SHP77 treated with DMSO at 0.1 percent for 48 hours (cell line): ENCODE measurements at regions not wholly inside any gene's neighbourhood (a gene's known extent, or its start where the extent isn't known, plus 50 kb on each side); places are given as distances from the start of the nearest gene placed in this dataset.

Source experiments
- DNase-seq: peaks from one replicate; lab custom pipeline; 2025; lab: John Stamatoyannopoulos, UW

- no peak for DNase-seq
Measured at GRCh38 chr10:28060031-28060607, 61.2 kb upstream of the ODAD2 start.

DNA sequence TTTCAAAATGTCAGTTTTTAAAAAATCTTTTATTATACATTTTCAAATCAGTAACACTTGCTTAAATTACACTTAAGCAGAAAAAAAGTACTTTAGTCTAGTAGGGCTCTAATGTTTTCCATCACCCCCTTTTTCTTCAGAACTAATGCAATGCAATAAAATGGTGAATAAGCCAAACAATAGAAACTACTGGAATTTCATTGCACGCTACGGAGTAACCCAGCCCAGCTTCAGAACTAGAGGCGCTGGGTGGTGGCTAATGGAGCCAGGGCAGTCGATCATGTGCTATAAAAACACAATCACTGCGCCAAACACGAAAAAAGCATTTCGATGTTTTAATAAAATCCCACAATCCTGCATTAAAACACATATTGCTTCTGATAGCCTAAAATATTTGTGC lies 59.9 kb upstream of the ODAD2 start:
- no peak for DNase-seq

DNA sequence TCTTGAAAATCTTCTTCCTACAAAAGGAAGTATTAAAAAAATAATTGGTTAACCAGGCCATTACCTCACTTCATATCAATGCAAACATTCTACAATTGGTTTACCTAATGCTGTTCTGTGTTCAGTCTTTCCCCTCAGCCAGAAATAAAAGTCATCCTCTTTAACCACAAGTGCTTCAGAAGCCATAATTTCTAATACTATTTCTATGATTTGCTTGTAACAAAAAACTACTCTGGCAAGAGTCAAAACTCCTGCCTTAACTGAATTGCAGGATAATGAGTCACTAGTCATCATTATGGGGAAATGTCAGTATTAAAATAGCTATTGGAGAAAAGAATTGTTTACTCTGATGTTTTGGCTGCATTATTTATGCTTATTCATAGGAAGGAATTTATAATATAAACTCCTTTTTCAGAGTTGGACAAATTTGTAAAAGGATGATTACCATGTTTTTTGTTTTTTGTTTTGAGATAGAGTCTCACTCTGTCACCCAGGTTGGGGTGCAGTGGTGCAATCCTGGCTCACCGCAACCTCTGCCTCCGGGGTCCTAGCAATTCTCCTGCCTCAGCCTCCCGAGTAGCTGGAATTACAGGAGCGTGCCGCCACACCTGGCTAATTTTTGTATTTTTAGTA lies 55.5 kb upstream of the ODAD2 start:
- no peak for DNase-seq

DNA sequence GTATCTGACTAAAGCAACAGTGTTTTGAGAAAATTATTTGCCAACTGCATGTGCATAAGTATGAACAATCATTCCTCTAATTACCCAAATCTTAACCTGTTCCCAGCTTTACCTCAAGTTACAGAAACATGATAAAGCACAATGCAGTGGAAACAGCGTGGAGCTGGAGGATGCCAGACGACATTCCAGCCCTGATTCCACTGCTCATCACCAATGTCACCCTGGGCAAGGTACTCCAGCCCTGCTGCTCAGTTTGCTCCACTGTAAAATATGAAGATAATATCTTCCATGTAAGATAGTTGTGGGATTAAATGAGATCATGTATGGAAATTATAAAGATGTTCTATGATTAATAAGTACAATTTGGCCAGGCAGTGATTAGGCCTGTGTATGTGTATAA lies 50.4 kb upstream of the ODAD2 start:
- no peak for DNase-seq
